ENCODE measurements at regions not wholly inside any gene's neighbourhood (a gene's known extent, or its start where the extent isn't known, plus 50 kb on each side); places are given as distances from the start of the nearest gene placed in this dataset.

GRCh38 chr4:127049526-127049925 is 583.2 kb upstream of the INTU start:
- DNase-seq: no peak

- DNase-seq: no peak
Observed at GRCh38 chr4:127052742-127053141, 580.0 kb upstream of the INTU start.

GRCh38 chr4:127055357-127055756 is 577.4 kb upstream of the INTU start:
- DNase-seq: no peak

GRCh38 chr4:127069675-127070074 is 563.1 kb upstream of the INTU start:
- no peak for DNase-seq

GRCh38 chr4:127071443-127071842 is 561.3 kb upstream of the INTU start:
- no peak for DNase-seq

- no peak for DNase-seq
Observed at GRCh38 chr4:127080141-127080540, 552.6 kb upstream of the INTU start.

- DNase-seq: no peak
Observed at GRCh38 chr4:127081041-127081440, 551.7 kb upstream of the INTU start.

- DNase-seq: no peak
Observed at GRCh38 chr4:127082986-127083385, 549.8 kb upstream of the INTU start.

- DNase-seq: no peak
Observed at GRCh38 chr4:127084666-127085065, 548.1 kb upstream of the INTU start.

- no peak for DNase-seq
Observed at GRCh38 chr4:127097061-127097460, 535.7 kb upstream of the INTU start.

- no peak for DNase-seq
Observed at GRCh38 chr4:127102361-127102760, 530.4 kb upstream of the INTU start.

GRCh38 chr4:127103681-127104115 is 529.1 kb upstream of the INTU start:
- DNase-seq: no peak

- DNase-seq: no peak
Observed at GRCh38 chr4:127113844-127114362, 518.9 kb upstream of the INTU start.

GRCh38 chr4:127118681-127119080 is 514.1 kb upstream of the INTU start:
- no peak for DNase-seq

GRCh38 chr4:127120441-127121090 is 512.2 kb upstream of the INTU start:
- DNase-seq: no peak

GRCh38 chr4:127124919-127125318 is 507.8 kb upstream of the INTU start:
- no peak for DNase-seq

- DNase-seq: no peak
Observed at GRCh38 chr4:127126718-127127117, 506.0 kb upstream of the INTU start.

GRCh38 chr4:127131527-127131926 is 501.2 kb upstream of the INTU start:
- DNase-seq: no peak

GRCh38 chr4:127134490-127134889 is 498.3 kb upstream of the INTU start:
- no peak for DNase-seq

- no peak for DNase-seq
Observed at GRCh38 chr4:127138586-127138985, 494.2 kb upstream of the INTU start.

- DNase-seq: no peak
Observed at GRCh38 chr4:127139788-127140286, 492.9 kb upstream of the INTU start.

GRCh38 chr4:127140306-127140705 is 492.5 kb upstream of the INTU start:
- no peak for DNase-seq

- DNase-seq: no peak
Observed at GRCh38 chr4:127141856-127142255, 490.9 kb upstream of the INTU start.

GRCh38 chr4:127143460-127144195 is 489.1 kb upstream of the INTU start:
- no peak for DNase-seq
